Natural killer cell (primary cell): ENCODE measurements at regions not wholly inside any gene's neighbourhood (a gene's known extent, or its start where the extent isn't known, plus 50 kb on each side); places are given as distances from the start of the nearest gene placed in this dataset.

ENCODE experiments used
- ATAC-seq, 3 donors: fragments of 150-1000 bp in 2 of 3; fragments of 200-7000 bp in 1 of 3; cut with Tn5 transposase; 1 replicate in 1 of 3; 2 replicates in 2 of 3; pipeline ENCODE4 v1.10.0; 2021; ENCODE audit warnings: mild to moderate bottlenecking in 2 of 3, moderate library complexity in 2 of 3
- DNase-seq, 2 donors: peaks; one replicate each; pipeline versions ENCODE4 v3.0.0 to v3.0.0-alpha.2; 2013 to 2021; ENCODE audit warnings: mixed read lengths in 1 of 2
- H3K27ac ChIP-seq: one replicate; pipeline ENCODE4 v1.5.1; 2013; ENCODE audit warnings: mild to moderate bottlenecking, low read length
- H3K27me3 ChIP-seq: one replicate; pipeline ENCODE4 v1.6.1; 2013; ENCODE audit warnings: low read length; ENCODE audit not compliant: control insufficient read depth, insufficient read depth
- H3K36me3 ChIP-seq: one replicate; pipeline ENCODE4 v1.6.1; 2013; ENCODE audit warnings: low read length; ENCODE audit not compliant: control insufficient read depth, insufficient read depth
- H3K4me1 ChIP-seq: one replicate; pipeline ENCODE4 v1.6.1; 2013; ENCODE audit warnings: low read length; ENCODE audit not compliant: control insufficient read depth, insufficient read depth
- H3K4me3 ChIP-seq: one replicate; pipeline ENCODE4 v1.5.1; 2013; ENCODE audit warnings: low read length
- H3K9me3 ChIP-seq: one replicate; pipeline ENCODE4 v1.6.1; 2013; ENCODE audit warnings: low read length; ENCODE audit not compliant: control insufficient read depth, insufficient read depth
- H3K27ac Mint-ChIP-seq, 2 donors: one replicate each; pipeline ENCODE4 v1.8.0; 2022; ENCODE audit warnings: mild to moderate bottlenecking in 2 of 2, mixed read lengths in 2 of 2, moderate library complexity in 1 of 2
- H3K27me3 Mint-ChIP-seq, 2 donors: one replicate each; pipeline ENCODE4 v1.8.0; 2022; ENCODE audit warnings: low read depth in 2 of 2, mixed read lengths in 2 of 2
- H3K36me3 Mint-ChIP-seq: one replicate; pipeline ENCODE4 v1.8.0; 2022; ENCODE audit warnings: mixed read lengths
- H3K4me1 Mint-ChIP-seq, 2 donors: one replicate each; pipeline ENCODE4 v1.8.0; 2022; ENCODE audit warnings: mixed read lengths in 2 of 2
- H3K4me3 Mint-ChIP-seq: one replicate; pipeline ENCODE4 v1.8.0; 2022; ENCODE audit warnings: mild to moderate bottlenecking, moderate library complexity, mixed read lengths
- H3K9me3 Mint-ChIP-seq, 2 donors: one replicate each; pipeline ENCODE4 v1.8.0; 2022; ENCODE audit warnings: mixed read lengths in 2 of 2
- CTCF ChIP-seq: fragments of 200-600 bp; IDR thresholded peaks from one replicate; pipeline ENCODE4 v1.8.0; 2022; ENCODE audit warnings: antibody characterized with exemption
- WGBS: methylation state at CpG from one replicate; pipeline ENCODE4 v1.1.7; 2013; ENCODE audit warnings: missing lambda C conversion rate; ENCODE audit not compliant: insufficient coverage; 5-methylcytosine and 5-hydroxymethylcytosine counted together
- intact Hi-C: fragments of 100-400 bp; cut with micrococcal nuclease; formaldehyde crosslinking; loops from one replicate; pipeline ENCODE4 v1.14.2; 2022

DNA sequence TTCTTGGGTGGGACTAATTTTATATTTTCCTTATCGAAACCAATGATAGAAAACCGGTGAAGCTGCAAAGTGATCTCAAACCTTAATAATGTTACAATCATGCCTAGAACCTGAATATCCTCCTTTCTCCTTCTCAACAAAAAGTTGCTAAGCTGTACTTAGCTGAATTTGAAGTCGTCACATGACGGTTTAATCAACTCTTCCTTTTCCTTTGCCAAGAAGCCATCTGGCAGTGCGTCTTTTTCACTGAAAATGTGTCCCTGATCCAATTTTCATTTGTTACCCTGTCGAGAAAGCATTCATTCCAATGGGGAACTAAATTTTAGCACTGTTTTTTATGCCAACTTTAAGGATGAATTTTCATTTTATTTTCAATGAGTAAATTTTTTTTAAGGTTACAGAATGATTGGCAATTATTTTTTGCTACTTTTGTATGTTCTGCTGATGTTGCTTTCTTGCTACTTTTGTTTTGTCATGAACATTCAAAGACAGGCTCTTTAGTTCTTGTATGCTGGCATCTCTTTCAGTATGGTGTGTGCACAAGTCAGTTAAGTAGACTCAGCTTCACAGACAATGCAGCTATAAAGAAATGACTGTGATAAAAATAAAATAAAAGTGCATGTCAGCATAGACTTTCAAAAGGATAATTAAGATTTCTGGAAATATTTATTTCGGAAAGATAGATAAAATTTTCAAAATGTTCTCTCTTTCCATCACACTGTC is 980.0 kb downstream of the DNAJB9 start:
- H3K36me3 ChIP-seq, result no peaks in the 10 kb centered on the region
- Mint-ChIP-seq H3K27ac (no peak overlapping the region), H3K4me1 (no peaks in the 10 kb centered on the region), H3K4me3 (no peak overlapping the region), H3K9me3 (peaks cover 25 to 41% of the 10 kb centered on the region in 2 donors), H3K27me3 (no peaks in the 10 kb centered on the region), H3K36me3 (peaks cover 15% of the 10 kb centered on the region)
- intact Hi-C loops, result no loop called here
- no peak for ATAC-seq
- H3K4me3 ChIP-seq, result no peak overlapping the region
- WGBS, result 75% methylated on average over 6 of the region's 7 CpGs
- no peak overlapping the region for H3K27ac ChIP-seq
- no peak for DNase-seq
- no peak for TF ChIP-seq CTCF
- H3K4me1 ChIP-seq, result no peaks in the 10 kb centered on the region
- H3K27me3 ChIP-seq, result no peaks in the 10 kb centered on the region
- H3K9me3 ChIP-seq, result peaks cover 16% of the 10 kb centered on the region

DNA sequence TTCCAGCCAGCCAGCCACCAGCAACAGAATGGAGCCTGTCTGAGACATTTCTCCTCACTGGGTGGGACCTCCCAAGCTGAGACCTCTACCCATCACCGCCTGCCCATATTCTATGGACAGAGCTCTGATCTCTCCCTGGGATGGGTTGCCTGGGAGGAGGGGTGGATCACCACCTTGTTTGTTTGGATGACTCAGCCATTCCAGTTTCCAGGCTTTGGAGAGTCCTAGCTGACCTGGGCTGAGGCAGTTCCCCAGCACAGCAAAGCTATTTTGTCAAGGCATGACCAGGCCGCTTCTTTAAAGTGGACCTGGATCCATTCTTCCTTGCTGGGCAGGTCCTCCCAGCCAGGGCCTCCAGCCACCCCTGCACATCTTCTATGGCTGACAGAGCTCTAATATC is 982.3 kb downstream of the DNAJB9 start:
- Mint-ChIP-seq H3K4me3 (no peak overlapping the region), H3K27ac (no peak overlapping the region), H3K4me1 (no peaks in the 10 kb centered on the region), H3K36me3 (peaks cover 18% of the 10 kb centered on the region), H3K9me3 (peaks cover 27 to 46% of the 10 kb centered on the region in 2 donors), H3K27me3 (no peaks in the 10 kb centered on the region)
- WGBS, result 91% methylated on average over 2 of the region's 2 CpGs
- intact Hi-C loops, result no loop called here
- no peaks in the 10 kb centered on the region for H3K36me3 ChIP-seq
- H3K9me3 ChIP-seq, result peaks cover 13% of the 10 kb centered on the region
- H3K27me3 ChIP-seq, result no peaks in the 10 kb centered on the region
- TF ChIP-seq CTCF, result no peak
- no peak overlapping the region for H3K4me3 ChIP-seq
- ATAC-seq, result no peak
- no peak overlapping the region for H3K27ac ChIP-seq
- DNase-seq, result no peak
- no peaks in the 10 kb centered on the region for H3K4me1 ChIP-seq

- Histone ChIP-seq H3K9me3 (no peaks in the 10 kb centered on the region), H3K27ac (no peak overlapping the region), H3K4me3 (no peak overlapping the region), H3K4me1 (no peaks in the 10 kb centered on the region), H3K36me3 (no peaks in the 10 kb centered on the region), H3K27me3 (no peaks in the 10 kb centered on the region)
- H3K4me1 Mint-ChIP-seq, result no peaks in the 10 kb centered on the region
- no peak overlapping the region for H3K27ac Mint-ChIP-seq
- intact Hi-C loops, result no loop called here
- no peak overlapping the region for H3K4me3 Mint-ChIP-seq
- ATAC-seq (no peak), DNase-seq (no peak)
- peaks cover 13% of the 10 kb centered on the region for H3K36me3 Mint-ChIP-seq
- H3K27me3 Mint-ChIP-seq, result no peaks in the 10 kb centered on the region
- peaks cover 6 to 14% of the 10 kb centered on the region in 2 donors for H3K9me3 Mint-ChIP-seq
- TF ChIP-seq CTCF, result no peak
- WGBS, result 0% methylated on average over 1 of the region's 4 CpGs
Observed at GRCh38 chr7:109577265-109577664, 1007.6 kb downstream of the DNAJB9 start.

- Mint-ChIP-seq H3K36me3 (no peaks in the 10 kb centered on the region), H3K4me1 (no peaks in the 10 kb centered on the region), H3K27me3 (no peaks in the 10 kb centered on the region), H3K4me3 (no peak overlapping the region), H3K9me3 (peaks cover 9% of the 10 kb centered on the region in 2 donors), H3K27ac (no peak overlapping the region)
- ATAC-seq, result no peak
- DNase-seq, result no peak
- Histone ChIP-seq H3K27me3 (no peaks in the 10 kb centered on the region), H3K27ac (no peak overlapping the region), H3K4me3 (no peak overlapping the region), H3K36me3 (no peaks in the 10 kb centered on the region), H3K9me3 (peaks cover 10% of the 10 kb centered on the region), H3K4me1 (no peaks in the 10 kb centered on the region)
- intact Hi-C loops, result no loop called here
- WGBS, result 20% methylated on average over 1 of the region's 4 CpGs
- no peak for TF ChIP-seq CTCF
Observed at GRCh38 chr7:109579901-109580300, 1010.2 kb downstream of the DNAJB9 start.
